H1 (cell line): ENCODE measurements at regions not wholly inside any gene's neighbourhood (a gene's known extent, or its start where the extent isn't known, plus 50 kb on each side); places are given as distances from the start of the nearest gene placed in this dataset.

Experiments used
- JUND ChIP-seq: IDR thresholded peaks from 2 replicates; pipeline ENCODE4 v1.6.1; 2011; ENCODE audit warnings: mild to moderate bottlenecking, improper control_type of control experiment, low read length
- POLR2AphosphoS5 ChIP-seq: IDR thresholded peaks from 2 replicates; pipeline ENCODE4 v1.6.1; 2011; ENCODE audit warnings: low read depth, low read length

- no peak for TF ChIP-seq POLR2AphosphoS5
- no peak for TF ChIP-seq JUND
These were observed 155.2 kb upstream of the KCNJ16 start for GRCh38 chr17:69919789-69920188.
